Activated T-cell treated with anti-CD3 and anti-CD28 coated beads for 48 hours (primary cell): ENCODE measurements at regions not wholly inside any gene's neighbourhood (a gene's known extent, or its start where the extent isn't known, plus 50 kb on each side); places are given as distances from the start of the nearest gene placed in this dataset.
"Not testable (repeated sequence)": the region's sequence is repeated elsewhere in the genome, so short reads cannot be mapped to it uniquely, and the experiment has no call there.

ENCODE experiments used
- DNase-seq: peaks from one replicate; pipeline ENCODE4 v3.0.0-alpha.2; 2020; ENCODE audit warnings: low read depth

- no peak for DNase-seq
Measured at GRCh38 chr5:174491265-174491664, 233.1 kb upstream of the MSX2 start.

DNA sequence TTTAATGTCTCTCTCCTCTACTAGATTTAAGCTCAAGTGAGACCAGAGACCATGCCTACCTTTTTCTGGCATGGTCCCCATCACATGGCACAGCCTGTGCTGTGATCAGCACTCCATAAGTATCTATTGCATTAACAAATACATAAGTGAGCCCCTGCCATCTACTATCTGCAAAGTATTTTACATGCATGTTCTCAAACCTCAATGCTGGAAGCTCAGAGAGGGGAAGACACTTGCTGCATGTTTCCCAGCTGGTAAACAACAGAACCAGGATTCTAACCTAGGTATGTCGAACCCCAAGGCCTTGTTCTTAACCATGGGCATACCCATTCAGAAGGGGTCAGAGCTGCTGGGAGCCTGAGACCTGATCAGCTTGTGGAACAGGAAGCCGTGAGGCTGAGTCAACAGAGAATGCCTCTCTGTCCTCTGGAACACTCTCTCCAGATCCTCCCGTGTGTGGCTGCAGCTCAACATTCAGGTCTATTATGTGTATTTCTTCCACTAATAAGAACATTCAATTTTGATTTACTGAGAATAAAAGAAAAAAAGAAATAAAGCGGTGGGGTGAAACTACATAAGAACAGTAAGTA lies 232.5 kb upstream of the MSX2 start:
- DNase-seq = no peak

- no peak for DNase-seq
Measured at GRCh38 chr5:174493530-174493929, 230.9 kb upstream of the MSX2 start.

DNA sequence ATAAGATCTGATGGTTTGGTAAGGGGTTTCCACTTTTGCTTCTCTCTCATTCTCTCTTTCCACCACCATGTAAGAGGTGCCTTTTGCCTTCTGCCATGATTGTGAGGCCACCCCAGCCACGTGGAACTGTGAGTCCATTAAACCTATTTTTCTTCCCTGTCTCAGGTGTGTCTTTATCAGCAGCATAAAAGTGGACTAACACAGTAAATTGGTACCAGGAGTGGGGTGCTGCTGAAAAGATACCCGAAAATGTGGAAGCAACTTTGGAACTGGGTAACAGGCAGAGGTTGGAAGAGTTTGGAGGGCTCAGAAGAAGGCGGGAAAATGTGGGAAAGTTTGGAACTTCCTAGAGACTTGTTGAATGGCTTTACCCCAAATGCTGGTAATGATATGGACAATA lies 226.4 kb upstream of the MSX2 start:
- not testable (repeated sequence) for DNase-seq

DNA sequence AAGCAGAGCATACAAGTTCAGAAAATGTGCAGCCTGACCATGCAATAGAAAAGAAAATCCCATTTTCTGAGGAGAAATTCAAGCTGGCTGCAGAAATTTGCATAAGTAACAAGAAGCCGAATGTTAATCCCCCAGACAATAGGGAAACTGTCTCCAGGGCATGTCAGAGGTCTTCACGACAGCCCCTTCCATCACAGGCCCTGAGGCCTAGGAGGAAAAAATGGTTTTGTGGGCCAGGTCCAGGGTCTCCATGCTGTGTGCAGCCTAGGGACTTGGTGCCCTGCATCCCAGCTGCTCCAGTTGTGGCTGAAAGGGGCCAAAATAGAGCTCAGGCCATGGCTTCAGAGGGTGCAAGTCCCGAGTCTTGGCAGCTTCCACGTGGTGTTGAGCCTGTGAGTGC lies 225.8 kb upstream of the MSX2 start:
- not testable (repeated sequence) for DNase-seq

GRCh38 chr5:174500636-174501035 lies 223.7 kb upstream of the MSX2 start:
- no peak for DNase-seq

DNA sequence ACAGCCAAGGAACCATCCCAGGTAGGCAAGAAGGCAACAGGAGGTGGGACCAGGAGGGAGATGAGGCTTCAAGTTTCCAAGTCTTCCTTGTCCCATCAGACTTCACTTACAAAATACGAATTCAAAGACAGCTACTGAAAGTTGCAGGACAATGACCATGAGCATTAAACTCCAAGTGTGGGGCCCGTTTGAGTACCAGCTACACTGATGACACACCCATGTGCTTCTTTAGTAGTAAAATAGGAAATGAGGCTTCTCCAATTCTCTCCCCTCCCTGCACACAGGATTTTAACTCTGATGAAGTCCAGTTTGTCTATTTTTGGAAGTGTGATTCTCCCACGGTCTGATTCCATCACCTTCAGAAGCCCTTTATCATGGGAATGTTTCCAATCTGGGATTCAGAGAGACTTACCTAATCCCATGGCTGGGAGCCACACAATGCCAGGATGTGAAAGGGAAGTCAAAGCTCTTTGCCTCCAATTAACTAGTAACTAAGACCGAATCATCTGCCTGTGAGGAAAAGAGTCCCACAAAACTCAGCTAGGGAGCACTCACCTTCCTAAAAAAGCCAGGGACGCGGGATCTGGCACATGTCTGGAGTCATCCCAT lies 222.8 kb upstream of the MSX2 start:
- no peak for DNase-seq

DNA sequence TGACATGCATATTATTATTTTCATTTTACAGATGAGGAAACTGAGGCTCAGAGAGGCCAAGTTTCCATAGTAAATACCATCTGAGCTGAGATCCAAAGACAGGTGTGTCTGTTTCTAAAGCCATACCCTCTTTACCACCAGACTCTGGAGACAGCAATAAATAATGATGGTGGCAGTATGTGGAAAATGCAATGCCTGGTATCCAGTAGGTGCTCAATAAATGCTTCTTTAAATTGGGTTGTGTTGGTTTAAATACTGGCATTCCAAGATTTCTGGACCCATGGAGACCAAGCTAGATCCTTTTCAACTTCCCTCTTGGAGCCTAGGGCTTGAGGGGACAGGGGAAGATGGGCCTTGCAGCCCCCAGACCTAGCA lies 221.3 kb upstream of the MSX2 start:
- DNase-seq = no peak

- no peak for DNase-seq
Measured at GRCh38 chr5:174503461-174504265, 220.7 kb upstream of the MSX2 start.

DNA sequence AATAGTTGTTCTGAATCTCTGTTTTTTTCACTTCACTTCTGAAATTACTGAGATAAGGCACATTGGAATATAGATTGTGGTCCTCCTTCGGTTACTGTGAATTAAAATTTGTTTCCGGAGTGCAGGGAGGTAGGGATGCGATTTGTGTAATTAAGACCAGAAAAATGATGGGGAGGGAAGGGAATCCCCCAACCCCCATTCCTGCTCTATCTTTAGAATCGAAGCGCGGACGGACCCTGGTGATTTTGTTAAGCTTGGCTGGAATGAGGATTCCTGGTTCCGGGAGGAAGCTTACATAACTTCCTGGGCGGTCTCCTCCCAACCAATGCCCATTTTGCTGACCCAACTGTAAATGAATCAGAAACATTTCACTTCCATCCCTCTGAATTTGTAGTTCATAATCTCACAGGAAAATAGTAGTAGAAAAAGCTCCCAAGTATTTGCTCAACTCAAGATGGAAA lies 220.1 kb upstream of the MSX2 start:
- no peak for DNase-seq

GRCh38 chr5:174505621-174506020 lies 218.8 kb upstream of the MSX2 start:
- no peak for DNase-seq

DNA sequence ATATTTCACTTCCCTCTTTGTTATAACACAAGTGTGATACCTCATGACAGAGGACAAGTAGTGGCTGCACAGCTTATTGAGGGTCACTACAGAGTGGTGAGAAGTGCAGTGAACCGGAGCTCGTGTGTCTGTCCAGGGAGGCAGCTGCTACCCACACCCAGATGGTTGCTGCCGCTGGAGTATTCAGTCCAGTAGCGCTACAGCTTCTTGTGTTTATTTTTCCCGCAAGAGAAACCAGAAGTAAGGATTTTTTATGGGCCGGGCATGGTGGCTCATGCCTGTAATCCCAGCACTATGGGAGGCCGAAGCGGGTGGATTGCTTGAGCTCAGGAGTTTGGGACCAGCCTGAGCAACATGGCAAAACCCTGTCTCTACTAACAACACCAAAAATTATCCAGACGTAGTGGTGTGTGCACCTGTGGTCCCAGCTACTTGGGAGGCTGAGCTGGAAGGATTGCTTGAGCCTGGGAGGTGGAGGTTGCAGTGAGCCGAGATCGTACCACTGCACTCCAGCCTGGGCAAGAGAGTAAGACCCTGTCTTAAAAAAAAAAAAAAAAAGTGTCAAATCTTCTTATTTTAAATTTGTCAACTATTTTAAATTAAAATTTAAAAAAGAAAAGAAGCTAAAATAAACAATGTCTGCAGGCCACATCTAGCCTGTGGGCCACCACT lies 213.5 kb upstream of the MSX2 start:
- DNase-seq = not testable (repeated sequence)

DNA sequence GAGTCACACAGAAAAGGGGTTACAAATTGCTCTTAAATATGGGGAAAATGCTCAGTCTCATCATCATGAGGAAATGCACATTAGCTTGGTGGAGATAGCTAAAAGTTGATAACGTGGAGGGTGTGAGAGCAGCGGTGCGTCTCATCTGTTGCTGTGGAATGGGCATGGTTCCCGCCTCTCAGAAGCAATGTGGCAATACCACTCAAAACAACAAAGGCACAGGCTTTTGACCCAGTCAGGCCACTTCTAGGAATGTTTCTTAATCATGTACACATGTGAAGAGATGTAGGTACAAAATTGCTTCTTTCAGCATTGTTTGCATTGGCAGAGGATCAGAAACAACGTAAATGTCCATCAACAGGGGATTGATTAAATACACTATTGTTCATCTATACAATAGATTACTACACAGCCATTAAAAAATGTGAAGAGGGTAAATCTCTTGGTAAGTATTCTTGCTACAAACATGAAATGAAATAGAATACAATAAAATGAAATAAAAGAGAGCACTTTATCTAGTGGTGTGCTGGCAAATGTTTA lies 212.6 kb upstream of the MSX2 start:
- no peak for DNase-seq

GRCh38 chr5:174514325-174514724 lies 210.1 kb upstream of the MSX2 start:
- no peak for DNase-seq

DNA sequence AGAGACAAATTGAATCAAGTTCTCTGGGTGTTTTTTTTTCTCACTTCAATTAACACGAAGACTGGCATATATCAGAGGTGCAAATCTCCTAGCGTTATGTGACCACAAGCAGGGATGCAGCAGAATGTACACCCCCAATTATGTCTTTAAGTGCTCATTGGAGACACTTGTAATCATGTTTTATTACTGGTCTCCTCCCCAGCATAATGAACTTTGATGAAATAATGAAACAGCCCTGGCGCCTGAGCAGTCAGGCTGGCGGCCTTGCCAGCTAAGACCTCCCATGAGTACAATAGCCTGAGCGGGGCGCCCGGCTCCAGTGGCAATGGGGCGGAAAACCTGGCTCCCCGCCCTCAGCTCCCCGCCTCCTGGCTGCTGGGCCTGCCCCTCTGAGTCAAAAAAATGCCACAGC lies 209.4 kb upstream of the MSX2 start:
- no peak for DNase-seq

DNA sequence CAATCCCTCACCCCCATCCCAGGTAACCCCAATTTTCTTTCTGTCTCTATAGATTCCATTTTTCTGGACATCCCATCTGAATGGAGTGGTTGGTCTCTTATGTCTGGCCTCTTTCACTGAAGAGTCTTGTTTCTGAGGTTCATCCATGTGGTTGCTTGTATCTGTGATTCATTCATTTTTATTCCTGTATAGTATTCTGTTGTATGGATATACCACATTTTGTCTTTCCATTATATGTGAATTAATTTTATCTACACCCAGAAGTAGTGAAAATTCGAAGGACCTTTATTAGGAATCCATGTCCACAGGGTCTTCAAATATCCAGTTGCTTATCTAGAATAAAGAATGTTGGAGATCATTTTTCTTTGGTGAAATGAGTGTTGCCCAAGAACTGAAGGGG lies 207.6 kb upstream of the MSX2 start:
- no peak for DNase-seq

GRCh38 chr5:174518512-174518911 lies 205.9 kb upstream of the MSX2 start:
- no peak for DNase-seq

DNA sequence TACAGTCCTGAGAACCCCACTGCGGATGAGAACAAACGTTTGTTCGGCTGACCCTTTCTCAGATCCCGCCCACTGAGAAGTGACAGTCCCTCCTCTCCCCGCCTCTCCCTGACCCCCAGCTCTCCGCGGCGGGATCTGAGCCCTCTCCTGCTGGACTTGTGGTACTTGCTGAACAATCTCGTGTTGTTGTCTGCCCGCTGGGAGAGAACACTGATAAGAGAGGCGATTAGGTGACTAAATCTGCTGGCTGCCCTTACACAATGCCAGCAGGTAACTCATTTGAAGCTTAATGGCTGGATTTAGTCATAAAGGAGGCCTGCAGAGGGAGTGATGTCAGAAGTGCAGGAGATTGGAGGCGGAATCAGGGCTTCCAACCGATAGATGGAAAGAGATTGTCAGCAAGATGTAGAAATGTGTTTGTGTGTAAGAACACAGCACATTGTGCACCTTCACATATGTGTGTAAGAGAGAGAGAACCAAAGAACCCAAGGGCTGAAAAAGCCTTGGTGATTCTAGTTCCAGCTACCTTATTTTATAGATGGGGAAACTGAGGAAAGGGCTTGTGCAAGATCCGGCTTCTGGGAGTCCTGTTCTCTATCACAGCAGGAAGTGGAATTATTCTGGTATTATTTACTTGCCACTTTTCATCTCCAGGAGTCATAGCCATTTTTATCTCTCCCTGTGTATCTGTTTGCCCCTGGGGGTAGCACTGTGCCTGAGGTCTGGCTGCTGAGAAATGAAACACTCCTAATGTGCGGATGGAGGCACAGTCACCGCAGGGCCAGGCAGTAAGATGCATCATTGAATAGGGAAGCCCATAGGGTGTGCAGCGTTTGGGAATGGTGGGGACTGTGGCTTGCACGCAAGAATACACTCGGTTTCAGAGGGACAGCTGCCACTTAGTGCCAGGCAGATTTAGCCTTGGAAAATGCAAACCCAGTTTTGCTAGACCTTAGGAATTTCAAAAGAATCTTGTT lies 203.7 kb upstream of the MSX2 start:
- DNase-seq = no peak

DNA sequence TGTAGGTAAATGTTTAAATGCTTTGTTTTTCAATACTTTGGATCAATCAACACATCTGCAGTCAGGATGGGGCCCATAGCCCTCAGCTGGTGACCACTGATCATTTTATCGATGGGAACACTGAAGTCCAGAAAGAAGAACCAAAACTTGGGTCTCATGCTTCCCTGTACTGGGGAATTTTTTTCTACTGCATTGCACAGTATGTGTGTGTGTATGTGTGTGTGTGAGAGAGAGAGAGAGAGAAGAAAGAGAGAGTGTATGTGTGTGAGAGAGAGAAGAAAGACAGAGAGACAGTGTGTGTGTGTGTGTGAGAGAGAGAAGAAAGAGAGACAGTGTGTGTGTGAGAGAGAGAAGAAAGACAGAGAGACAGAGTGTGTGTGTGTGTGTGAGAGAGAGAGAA lies 202.9 kb upstream of the MSX2 start:
- DNase-seq = no peak

- DNase-seq = no peak
Measured at GRCh38 chr5:174522480-174523260, 201.7 kb upstream of the MSX2 start.
